SH-SY5Y (cell line): ENCODE measurements at regions not wholly inside any gene's neighbourhood (a gene's known extent, or its start where the extent isn't known, plus 50 kb on each side); places are given as distances from the start of the nearest gene placed in this dataset.

Source experiments
- GATA2 ChIP-seq: IDR thresholded peaks from 2 replicates; pipeline ENCODE4 v1.6.1; 2011; ENCODE audit warnings: mild to moderate bottlenecking, low read depth, low read length
- GATA3 ChIP-seq: IDR thresholded peaks from 2 replicates; pipeline ENCODE4 v1.6.1; 2011; ENCODE audit warnings: low read depth, mild to moderate bottlenecking, low read length, moderate library complexity

DNA sequence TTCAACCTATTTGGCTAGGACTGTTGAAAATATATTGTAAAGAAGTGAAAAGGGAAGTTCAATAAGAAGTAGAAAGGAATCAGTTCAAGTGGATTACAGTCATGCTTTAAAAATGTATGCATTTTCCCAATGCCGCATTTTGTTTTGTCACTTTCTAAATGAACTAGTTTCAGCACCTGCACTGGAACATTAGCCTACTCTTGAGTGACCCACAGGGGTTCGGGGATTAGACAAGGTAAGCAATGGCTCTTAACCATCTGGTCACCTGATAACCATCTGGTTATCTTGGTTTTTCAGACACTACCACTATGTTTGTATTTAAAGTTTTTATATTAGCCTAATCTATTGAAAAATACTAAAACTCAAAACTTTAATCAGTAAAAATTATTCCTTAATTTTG, 97.6 kb downstream of the CD164 start:
- no peak for TF ChIP-seq GATA2
- no peak for TF ChIP-seq GATA3

DNA sequence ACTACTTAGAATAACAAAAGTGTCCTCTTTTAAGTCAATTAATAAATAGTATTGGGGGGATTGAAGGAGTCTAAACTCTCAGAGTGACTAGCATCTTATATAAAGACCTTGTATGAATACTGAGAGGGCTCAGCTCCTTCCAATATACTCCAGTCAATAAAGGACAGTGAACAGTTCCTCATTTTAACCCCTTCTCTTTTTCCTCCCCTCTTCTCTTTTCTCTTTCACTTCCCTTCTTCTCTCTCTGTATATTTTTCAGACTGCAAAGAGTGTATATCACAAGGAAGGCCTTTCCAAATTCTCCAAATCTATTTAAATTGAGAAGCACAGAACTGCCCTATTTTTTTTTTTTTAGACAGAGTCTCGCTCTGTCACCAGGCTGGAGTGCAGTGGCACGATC, 99.5 kb downstream of the CD164 start:
- TF ChIP-seq GATA3 (no peak), GATA2 (no peak)

GRCh38 chr6:109279628-109280027, 102.6 kb downstream of the CD164 start:
- TF ChIP-seq GATA3 (no peak), GATA2 (no peak)

GRCh38 chr6:109271622-109272021, 110.6 kb downstream of the CD164 start:
- TF ChIP-seq GATA2: no peak
- no peak for TF ChIP-seq GATA3

GRCh38 chr6:109269953-109270517, 112.2 kb downstream of the CD164 start:
- TF ChIP-seq GATA3 (no peak), GATA2 (no peak)

DNA sequence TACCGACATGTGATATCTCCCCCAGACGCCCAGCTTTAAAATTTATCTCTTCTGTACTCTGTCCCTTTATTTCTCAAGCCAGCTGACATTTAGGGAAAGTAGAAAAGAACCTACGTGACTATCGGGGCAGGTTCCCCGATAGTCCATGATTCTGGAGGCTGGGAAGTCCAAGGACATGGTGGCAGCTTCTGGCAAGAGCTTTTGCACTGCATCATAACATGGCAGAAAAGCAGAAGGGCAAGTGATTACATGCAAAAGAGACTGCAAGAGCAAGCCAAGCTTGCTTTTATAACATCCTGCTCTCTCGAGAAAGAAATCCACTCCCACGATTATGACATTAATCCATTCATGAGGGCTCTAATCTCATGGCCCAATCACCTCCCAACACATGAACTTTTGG, 113.2 kb downstream of the CD164 start:
- no peak for TF ChIP-seq GATA2
- no peak for TF ChIP-seq GATA3

GRCh38 chr6:109265530-109265929, 116.7 kb downstream of the CD164 start:
- TF ChIP-seq GATA3: no peak

DNA sequence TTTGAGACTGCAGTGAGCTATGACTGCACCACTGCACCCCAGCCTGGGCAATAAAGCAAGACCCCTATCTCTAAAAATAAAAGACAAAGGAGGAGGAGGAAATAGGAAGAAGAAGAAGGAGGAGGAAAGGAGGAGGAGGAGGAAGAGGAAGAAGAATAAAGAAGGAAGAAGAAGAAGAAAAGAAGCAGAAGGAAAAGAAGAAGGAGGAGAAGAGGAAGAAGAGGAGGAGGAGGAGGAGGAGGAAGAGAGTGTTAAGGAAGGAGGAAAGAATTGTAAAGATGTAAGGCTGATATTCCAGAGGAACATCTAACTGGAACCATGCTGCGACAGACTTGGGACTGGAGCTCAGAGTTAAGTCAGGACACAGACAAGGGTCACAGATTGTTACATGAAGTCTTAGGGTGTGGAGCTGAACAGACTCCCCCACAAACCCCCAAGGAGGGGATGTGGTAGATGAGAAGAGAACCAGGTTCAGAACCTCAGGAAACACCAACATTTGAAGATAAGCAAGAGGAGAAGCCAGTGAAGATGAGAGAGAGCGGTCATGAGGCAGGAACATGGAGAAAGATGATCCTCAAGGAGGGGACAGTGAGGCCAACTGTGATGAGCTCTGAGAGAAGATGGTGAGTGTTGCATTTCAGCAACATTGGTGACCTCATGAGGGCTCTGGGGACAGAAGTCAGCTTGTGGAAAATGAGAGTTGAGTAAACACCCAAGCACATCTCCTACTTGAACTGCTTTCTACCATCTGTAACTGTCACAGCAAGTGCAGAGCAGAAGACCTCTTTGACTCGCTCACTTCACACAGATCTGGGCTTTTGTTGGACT, 118.2 kb downstream of the CD164 start:
- no peak for TF ChIP-seq GATA3
- no peak for TF ChIP-seq GATA2

- TF ChIP-seq GATA3 (no peak), GATA2 (no peak)
Observed at GRCh38 chr6:109262261-109262660, 120.0 kb downstream of the CD164 start.

- TF ChIP-seq GATA2: no peak
- no peak for TF ChIP-seq GATA3
Observed at GRCh38 chr6:109261811-109262210, 120.5 kb downstream of the CD164 start.

DNA sequence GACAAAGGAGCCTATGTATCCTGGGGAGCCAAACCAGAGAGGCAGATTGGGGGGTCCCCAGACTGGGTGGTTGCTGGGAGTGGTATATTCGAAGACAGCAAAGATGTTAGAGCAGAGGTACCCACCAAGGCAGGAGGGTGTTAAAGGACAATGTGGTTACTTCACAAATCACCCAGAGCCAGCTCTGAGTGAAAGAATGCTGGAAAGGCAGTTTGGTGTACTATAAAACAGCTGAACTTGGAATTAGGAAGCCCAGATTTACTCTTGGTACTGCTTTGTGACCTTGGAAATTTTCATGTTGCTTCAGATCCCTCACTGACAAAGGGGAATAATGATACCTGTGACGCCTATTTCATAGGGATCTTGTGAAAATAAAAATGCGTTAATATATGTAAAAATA, 121.6 kb downstream of the CD164 start:
- TF ChIP-seq GATA3 (no peak), GATA2 (no peak)

- TF ChIP-seq GATA2 (no peak), GATA3 (no peak)
Observed at GRCh38 chr6:109260126-109260525, 122.1 kb downstream of the CD164 start.

GRCh38 chr6:109258129-109258528, 124.1 kb downstream of the CD164 start:
- TF ChIP-seq GATA3: no peak
- no peak for TF ChIP-seq GATA2

GRCh38 chr6:109257494-109257893, 124.8 kb downstream of the CD164 start:
- TF ChIP-seq GATA3 (no peak), GATA2 (no peak)

- TF ChIP-seq GATA2: no peak
- no peak for TF ChIP-seq GATA3
Observed at GRCh38 chr6:109255946-109256640, 126.2 kb downstream of the CD164 start.
